Suprapubic skin (tissue), 4 donors: ENCODE measurements at regions not wholly inside any gene's neighbourhood (a gene's known extent, or its start where the extent isn't known, plus 50 kb on each side); places are given as distances from the start of the nearest gene placed in this dataset.

Experiments
- EP300 ChIP-seq: sonication (generic); formaldehyde crosslinking; IDR thresholded peaks from one replicate; pipeline ENCODE4 v1.6.1; 2017; ENCODE audit warnings: antibody characterized with exemption
- POLR2A ChIP-seq, 2 donors: fragments of 450-650 bp; IDR thresholded peaks; one replicate each; pipeline ENCODE4 v1.6.1; 2017; ENCODE audit warnings: antibody characterized with exemption in 2 of 2, mild to moderate bottlenecking in 2 of 2, moderate library complexity in 2 of 2
- POLR2AphosphoS5 ChIP-seq, 3 donors: sonication (generic); formaldehyde crosslinking; IDR thresholded peaks; one replicate each; pipeline ENCODE4 v1.6.1; 2017; ENCODE audit warnings: antibody characterized with exemption in 3 of 3
- TF ChIP-seq, protein P1 (sequence below), 2 donors: fragments of 200-600 bp in 1 of 2; fragments of 450-650 bp in 1 of 2; sonication (generic) in 1 of 2; IDR thresholded peaks; one replicate each; pipeline ENCODE4 v1.5.1; 2016 to 2019; ENCODE audit warnings: antibody characterized with exemption in 2 of 2, mild to moderate bottlenecking in 1 of 2, moderate library complexity in 1 of 2

GRCh38 chr12:91361864-91362263 is 179.2 kb upstream of the DCN start:
- TF ChIP-seq POLR2AphosphoS5 (IDR thresholded peaks at IDR 0.05) (no peak), POLR2A (IDR thresholded peaks at IDR 0.05) (no peak), EP300 (no peak)
- TF ChIP-seq, protein P1, sequence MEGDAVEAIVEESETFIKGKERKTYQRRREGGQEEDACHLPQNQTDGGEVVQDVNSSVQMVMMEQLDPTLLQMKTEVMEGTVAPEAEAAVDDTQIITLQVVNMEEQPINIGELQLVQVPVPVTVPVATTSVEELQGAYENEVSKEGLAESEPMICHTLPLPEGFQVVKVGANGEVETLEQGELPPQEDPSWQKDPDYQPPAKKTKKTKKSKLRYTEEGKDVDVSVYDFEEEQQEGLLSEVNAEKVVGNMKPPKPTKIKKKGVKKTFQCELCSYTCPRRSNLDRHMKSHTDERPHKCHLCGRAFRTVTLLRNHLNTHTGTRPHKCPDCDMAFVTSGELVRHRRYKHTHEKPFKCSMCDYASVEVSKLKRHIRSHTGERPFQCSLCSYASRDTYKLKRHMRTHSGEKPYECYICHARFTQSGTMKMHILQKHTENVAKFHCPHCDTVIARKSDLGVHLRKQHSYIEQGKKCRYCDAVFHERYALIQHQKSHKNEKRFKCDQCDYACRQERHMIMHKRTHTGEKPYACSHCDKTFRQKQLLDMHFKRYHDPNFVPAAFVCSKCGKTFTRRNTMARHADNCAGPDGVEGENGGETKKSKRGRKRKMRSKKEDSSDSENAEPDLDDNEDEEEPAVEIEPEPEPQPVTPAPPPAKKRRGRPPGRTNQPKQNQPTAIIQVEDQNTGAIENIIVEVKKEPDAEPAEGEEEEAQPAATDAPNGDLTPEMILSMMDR (IDR thresholded peaks at IDR 0.05) = peak; percentile 43 to 59
